OCI-LY3 (cell line): ENCODE measurements at regions not wholly inside any gene's neighbourhood (a gene's known extent, or its start where the extent isn't known, plus 50 kb on each side); places are given as distances from the start of the nearest gene placed in this dataset.

Experiments
- H2AFZ ChIP-seq: fragments of 200-600, 300-600 bp; shearing (Covaris generic); 2 replicates; pipeline ENCODE4 v1.6.0; 2014; ENCODE audit warnings: antibody characterized with exemption, low read depth, low read length
- H3K27ac ChIP-seq: fragments of 200-600, 300-600 bp; sonication (generic); 2 replicates; pipeline ENCODE4 v1.5.1; 2014; ENCODE audit warnings: mild to moderate bottlenecking, low read length, moderate library complexity, mixed read lengths
- H3K27me3 ChIP-seq: fragments of 200-600, 300-600 bp; sonication (generic); 2 replicates; pipeline ENCODE4 v1.6.1; 2014; ENCODE audit warnings: low read depth, low read length, mixed read lengths
- H3K36me3 ChIP-seq: fragments of 200-600, 300-600 bp; sonication (generic); replicated peaks from 2 replicates; pipeline ENCODE3; 2014; ENCODE audit warnings: low read depth, low read length, mixed read lengths
- H3K4me1 ChIP-seq: fragments of 300-600, 200-600 bp; sonication (generic); 2 replicates; pipeline ENCODE4 v1.6.1; 2014; ENCODE audit warnings: low read length, mixed read lengths
- H3K4me2 ChIP-seq: fragments of 200-600, 300-600 bp; sonication (generic); 2 replicates; pipeline ENCODE4 v1.6.1; 2014; ENCODE audit warnings: low read length, mixed read lengths
- H3K4me3 ChIP-seq: fragments of 300-600, 200-600 bp; sonication (generic); 2 replicates; pipeline ENCODE4 v1.5.1; 2014; ENCODE audit warnings: antibody characterized with exemption, mild to moderate bottlenecking, low read length, moderate library complexity
- H3K79me2 ChIP-seq: fragments of 300-600, 200-600 bp; shearing (Covaris generic); 2 replicates; pipeline ENCODE4 v1.6.1; 2014; ENCODE audit warnings: mild to moderate bottlenecking, low read length, mixed read lengths
- H3K9ac ChIP-seq: fragments of 300-600, 200-600 bp; shearing (Covaris generic); 2 replicates; pipeline ENCODE4 v1.6.0; 2014; ENCODE audit warnings: mild to moderate bottlenecking, low read length, moderate library complexity
- H3K9me3 ChIP-seq: fragments of 200-600, 300-600 bp; shearing (Covaris generic); 2 replicates; pipeline ENCODE4 v1.6.1; 2014; ENCODE audit warnings: low read length, mixed read lengths; ENCODE audit not compliant: insufficient read depth
- H4K20me1 ChIP-seq: fragments of 200-600, 300-600 bp; sonication (generic); 2 replicates; pipeline ENCODE4 v1.6.1; 2016; ENCODE audit warnings: low read length, mixed read lengths; ENCODE audit not compliant: insufficient read depth
- CTCF ChIP-seq: fragments of 200-600, 300-600 bp; sonication (generic); IDR thresholded peaks from 2 replicates; pipeline ENCODE4 v1.5.1; 2014; ENCODE audit warnings: antibody characterized with exemption, low read length, low read depth
- EZH2phosphoT487 ChIP-seq: fragments of 200-600 bp; shearing (Covaris generic); IDR thresholded peaks from 2 replicates; pipeline ENCODE4 v1.6.1; 2018; ENCODE audit warnings: antibody characterized with exemption, mixed run types, low read depth

DNA sequence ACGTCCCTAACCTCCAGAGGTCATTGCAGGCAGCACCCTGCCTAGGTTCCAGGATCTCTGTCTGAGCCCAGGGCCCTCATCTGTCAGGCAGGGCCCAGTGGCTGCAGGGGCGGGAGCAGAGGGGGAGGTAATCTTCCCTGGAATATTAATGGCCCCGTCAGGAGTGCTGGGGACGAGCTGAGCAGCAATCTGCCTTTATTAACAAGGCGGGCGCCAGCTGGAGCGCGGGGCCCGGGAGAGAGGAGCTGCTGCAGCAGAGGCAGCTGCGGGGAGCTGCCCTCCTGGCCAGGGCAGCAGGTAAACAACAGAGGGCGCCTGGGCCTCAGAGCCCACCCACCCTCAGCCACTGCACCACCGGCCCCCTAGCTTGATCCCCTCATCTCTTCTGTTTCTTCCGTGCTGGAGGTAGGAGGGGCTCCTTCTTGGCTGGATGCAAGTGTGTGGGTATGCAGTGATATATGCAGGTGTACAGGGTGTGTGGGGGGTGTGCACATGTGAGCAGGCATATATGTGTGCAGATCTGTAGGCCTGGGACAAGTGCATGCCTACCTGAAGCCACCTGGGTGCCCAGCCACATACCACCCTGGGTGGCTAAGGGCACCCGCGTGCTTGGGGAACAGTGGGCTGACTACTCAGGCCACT, 131.8 kb upstream of the MLN start:
- H4K20me1 ChIP-seq, result no peaks in the 10 kb centered on the region
- no peak overlapping the region for H3K4me3 ChIP-seq
- H3K27me3 ChIP-seq, result peaks cover 2% of the 10 kb centered on the region; the same call in 1 of the 2 replicates
- no peaks in the 10 kb centered on the region for H3K4me1 ChIP-seq
- H3K27ac ChIP-seq, result no peak overlapping the region
- H3K9ac ChIP-seq, result no peak overlapping the region
- no peaks in the 10 kb centered on the region for H3K36me3 ChIP-seq
- H3K4me2 ChIP-seq, result no peak overlapping the region
- no peak for TF ChIP-seq CTCF
- TF ChIP-seq EZH2phosphoT487, result no peak
- H2AFZ ChIP-seq, result no peak overlapping the region
- no peaks in the 10 kb centered on the region for H3K79me2 ChIP-seq
- no peaks in the 10 kb centered on the region for H3K9me3 ChIP-seq

DNA sequence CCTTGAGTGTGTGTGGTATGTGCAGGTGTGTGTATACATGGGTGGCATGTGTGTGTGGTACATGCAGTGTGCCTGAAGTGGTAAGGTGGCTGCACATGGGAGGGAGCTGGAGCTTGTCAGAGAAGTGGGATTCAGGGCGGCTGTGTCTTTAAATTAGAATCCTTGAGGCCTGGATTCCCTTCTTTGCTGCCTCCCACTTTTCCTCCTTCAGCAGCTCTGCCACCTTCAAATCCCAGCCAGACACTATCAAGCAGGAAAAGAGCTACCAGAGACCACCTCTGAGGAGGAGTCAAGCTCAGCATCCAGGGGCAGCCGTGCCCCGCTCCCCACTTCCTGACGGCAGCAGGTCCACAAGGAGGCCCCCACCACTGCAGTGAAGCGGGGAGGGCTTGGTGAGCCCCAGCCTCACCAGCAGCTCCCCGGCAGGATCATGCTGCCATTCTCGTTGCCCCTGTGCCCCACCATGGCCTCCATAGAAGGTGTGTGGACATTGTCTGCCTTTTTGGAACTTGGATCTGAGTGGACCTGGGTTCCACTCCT, 131.0 kb upstream of the MLN start:
- H2AFZ ChIP-seq, result no peak overlapping the region
- no peaks in the 10 kb centered on the region for H4K20me1 ChIP-seq
- H3K9me3 ChIP-seq, result no peaks in the 10 kb centered on the region
- H3K4me2 ChIP-seq, result no peak overlapping the region
- H3K4me3 ChIP-seq, result no peak overlapping the region
- H3K36me3 ChIP-seq, result no peaks in the 10 kb centered on the region
- H3K27ac ChIP-seq, result no peak overlapping the region
- no peak overlapping the region for H3K9ac ChIP-seq
- no peaks in the 10 kb centered on the region for H3K79me2 ChIP-seq
- peaks cover 2% of the 10 kb centered on the region; the same call in 1 of the 2 replicates for H3K27me3 ChIP-seq
- TF ChIP-seq CTCF (no peak), EZH2phosphoT487 (no peak)
- peaks cover 2% of the 10 kb centered on the region; the same call in 1 of the 2 replicates for H3K4me1 ChIP-seq

- no peak overlapping the region for H2AFZ ChIP-seq
- TF ChIP-seq EZH2phosphoT487, result no peak
- no peak for TF ChIP-seq CTCF
- no peaks in the 10 kb centered on the region for H4K20me1 ChIP-seq
- no peaks in the 10 kb centered on the region for H3K9me3 ChIP-seq
- no peaks in the 10 kb centered on the region for H3K36me3 ChIP-seq
- H3K27me3 ChIP-seq, result peaks cover 2% of the 10 kb centered on the region; the same call in 1 of the 2 replicates
- H3K4me3 ChIP-seq, result no peak overlapping the region
- H3K4me2 ChIP-seq, result no peak overlapping the region
- no peak overlapping the region for H3K27ac ChIP-seq
- no peaks in the 10 kb centered on the region for H3K79me2 ChIP-seq
- peaks cover 7% of the 10 kb centered on the region; the same call in 1 of the 2 replicates for H3K4me1 ChIP-seq
- no peak overlapping the region for H3K9ac ChIP-seq
Observed at GRCh38 chr6:33933101-33933500, 129.3 kb upstream of the MLN start.

DNA sequence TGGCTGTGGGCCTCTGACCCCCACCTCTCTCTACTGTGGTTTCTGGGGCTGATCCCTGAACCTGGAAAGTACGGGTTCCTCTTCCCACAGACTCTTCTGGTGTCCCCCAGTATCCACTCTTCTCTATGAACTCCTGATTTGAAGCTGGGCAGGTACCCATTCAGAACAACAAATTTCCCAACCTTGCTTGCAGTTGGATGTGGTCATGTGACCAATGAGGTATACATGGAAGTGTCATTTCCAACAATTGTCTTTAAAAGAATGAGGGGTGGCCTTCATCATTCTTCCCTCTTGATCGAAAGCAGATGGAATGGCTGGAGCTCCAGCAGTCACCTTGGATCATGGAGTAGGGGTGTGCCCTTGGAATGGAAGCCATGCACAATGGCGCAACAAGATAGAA, 128.0 kb upstream of the MLN start:
- no peak for TF ChIP-seq CTCF
- TF ChIP-seq EZH2phosphoT487, result no peak
- Histone ChIP-seq H3K79me2 (no peaks in the 10 kb centered on the region), H4K20me1 (no peaks in the 10 kb centered on the region)

More for the DNA sequence above, 128.0 kb upstream of the MLN start:
- Histone ChIP-seq H3K4me1 (peaks cover 7% of the 10 kb centered on the region; the same call in 1 of the 2 replicates), H3K4me3 (no peak overlapping the region), H3K27ac (no peak overlapping the region), H2AFZ (no peak overlapping the region), H3K9me3 (no peaks in the 10 kb centered on the region), H3K4me2 (no peak overlapping the region), H3K9ac (no peak overlapping the region), H3K27me3 (peaks cover 2% of the 10 kb centered on the region; the same call in 1 of the 2 replicates), H3K36me3 (no peaks in the 10 kb centered on the region)
